ENCODE measurements at regions not wholly inside any gene's neighbourhood (a gene's known extent, or its start where the extent isn't known, plus 50 kb on each side); places are given as distances from the start of the nearest gene placed in this dataset.

DNA sequence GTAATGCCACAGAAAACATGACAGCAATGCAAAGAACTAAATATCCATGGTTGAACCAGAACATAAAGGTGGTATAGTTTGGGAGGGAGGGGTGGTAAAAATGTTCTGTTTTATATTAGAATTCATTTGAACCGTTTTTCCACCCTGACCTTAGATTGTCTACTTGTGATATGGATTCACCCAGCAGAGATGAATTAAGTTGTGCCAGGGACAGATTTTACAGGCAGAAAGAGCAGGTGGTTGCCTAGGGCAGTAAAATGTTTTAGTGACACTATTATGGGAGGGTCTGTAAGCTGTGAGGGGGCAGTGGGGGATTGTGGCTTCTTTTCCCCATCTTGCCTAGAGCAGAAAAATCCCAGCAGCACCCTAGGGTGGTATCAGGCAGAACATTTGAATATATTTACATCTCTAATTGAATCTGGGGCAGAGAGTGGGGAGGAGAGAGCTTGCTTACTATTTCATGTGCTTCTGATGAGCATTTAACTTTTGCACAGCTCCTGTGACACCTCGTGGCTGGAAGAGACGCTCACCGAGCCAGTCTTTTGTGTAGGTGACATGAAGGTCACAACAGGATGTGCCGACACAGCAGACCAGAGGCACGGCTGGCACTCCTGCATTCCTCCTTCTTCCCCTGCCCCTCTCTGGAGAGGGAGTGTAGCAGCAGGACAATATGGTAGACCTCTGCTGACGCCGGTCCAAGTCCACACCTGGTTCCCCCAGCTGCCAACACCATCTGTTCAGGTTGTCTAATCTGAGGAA lies 452.3 kb downstream of the IRS2 start:
- TF ChIP-seq EZH2 (IDR thresholded peaks at IDR 0.05; ENCODE audit: low read length, unreplicated experiment) (no peak), EZH2phosphoT487 (IDR thresholded peaks at IDR 0.05; ENCODE audit: borderline replicate concordance, low read length) (no peak)
- TF ChIP-seq, protein P1, sequence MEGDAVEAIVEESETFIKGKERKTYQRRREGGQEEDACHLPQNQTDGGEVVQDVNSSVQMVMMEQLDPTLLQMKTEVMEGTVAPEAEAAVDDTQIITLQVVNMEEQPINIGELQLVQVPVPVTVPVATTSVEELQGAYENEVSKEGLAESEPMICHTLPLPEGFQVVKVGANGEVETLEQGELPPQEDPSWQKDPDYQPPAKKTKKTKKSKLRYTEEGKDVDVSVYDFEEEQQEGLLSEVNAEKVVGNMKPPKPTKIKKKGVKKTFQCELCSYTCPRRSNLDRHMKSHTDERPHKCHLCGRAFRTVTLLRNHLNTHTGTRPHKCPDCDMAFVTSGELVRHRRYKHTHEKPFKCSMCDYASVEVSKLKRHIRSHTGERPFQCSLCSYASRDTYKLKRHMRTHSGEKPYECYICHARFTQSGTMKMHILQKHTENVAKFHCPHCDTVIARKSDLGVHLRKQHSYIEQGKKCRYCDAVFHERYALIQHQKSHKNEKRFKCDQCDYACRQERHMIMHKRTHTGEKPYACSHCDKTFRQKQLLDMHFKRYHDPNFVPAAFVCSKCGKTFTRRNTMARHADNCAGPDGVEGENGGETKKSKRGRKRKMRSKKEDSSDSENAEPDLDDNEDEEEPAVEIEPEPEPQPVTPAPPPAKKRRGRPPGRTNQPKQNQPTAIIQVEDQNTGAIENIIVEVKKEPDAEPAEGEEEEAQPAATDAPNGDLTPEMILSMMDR (conservative IDR thresholded peaks at IDR 0.05; ENCODE audit: low read depth, low read length): no peak

Data from PC-3 (cell line).